B cell (primary cell): ENCODE measurements at regions not wholly inside any gene's neighbourhood (a gene's known extent, or its start where the extent isn't known, plus 50 kb on each side); places are given as distances from the start of the nearest gene placed in this dataset.

Source experiments
- ATAC-seq: fragments of 200-7000 bp; cut with Tn5 transposase; one replicate; pipeline ENCODE4 v1.10.0; 2021; ENCODE audit warnings: low read depth, mild to moderate bottlenecking, moderate number of reproducible peaks, moderate library complexity
- CTCF ChIA-PET: fragments of 350-600 bp; sonication (Branson Sonifier 250); formaldehyde crosslinking; loops from one replicate; lab custom pipeline; 2021; ENCODE audit warnings: antibody characterized with exemption, inconsistent platforms; lab: Charles Lee
- POLR2A ChIA-PET: fragments of 350-600 bp; sonication (Branson Sonifier 250); formaldehyde crosslinking; loops from one replicate; lab custom pipeline; 2021; ENCODE audit warnings: antibody characterized with exemption; lab: Charles Lee
- DNase-seq: peaks from one replicate; pipeline ENCODE4 v3.0.0; 2013
- H2AFZ ChIP-seq: 2 replicates; pipeline ENCODE4 v1.6.1; 2012; ENCODE audit warnings: mild to moderate bottlenecking, low read depth, low read length; ENCODE audit not compliant: insufficient read depth, poor library complexity, severe bottlenecking
- H3K27ac ChIP-seq, 2 donors: 1 replicate in 1 of 2; 2 replicates in 1 of 2; pipeline ENCODE4 v1.5.1; 2012 to 2013; ENCODE audit warnings: low read length in 2 of 2, mild to moderate bottlenecking in 2 of 2, moderate library complexity in 1 of 2
- H3K27me3 ChIP-seq, 4 experiments: fragments of 200-600 bp in 1 of 4; sonication (generic) in 1 of 4; replicated peaks in 1 of 4; 1 replicate in 2 of 4; 2 replicates in 2 of 4; pipeline versions ENCODE4 v1.6.1 to v1.7.0; 2013 to 2016; ENCODE audit warnings: low read length in 3 of 4, mild to moderate bottlenecking in 2 of 4, mixed read lengths in 1 of 4, moderate library complexity in 1 of 4; ENCODE audit not compliant: insufficient read depth in 4 of 4, control insufficient read depth in 3 of 4; ENCODE audit errors: control extremely low read depth in 1 of 4
- H3K36me3 ChIP-seq, 2 experiments: replicated peaks in 1 of 2; 1 replicate in 1 of 2; 2 replicates in 1 of 2; pipeline versions ENCODE4 v1.6.1 to v1.7.1; 2013; ENCODE audit warnings: low read length in 1 of 2; ENCODE audit not compliant: insufficient read depth in 2 of 2, control insufficient read depth in 1 of 2; ENCODE audit errors: control extremely low read depth in 1 of 2, extremely low read depth in 1 of 2
- H3K4me1 ChIP-seq, 2 donors: fragments of 200-600 bp in 1 of 2; sonication (generic) in 1 of 2; 1 replicate in 1 of 2; 2 replicates in 1 of 2; pipeline versions ENCODE4 v1.5.1 to v1.6.1; 2013 to 2017; ENCODE audit warnings: low read length in 2 of 2; ENCODE audit not compliant: control insufficient read depth in 2 of 2, insufficient read depth in 2 of 2
- H3K4me2 ChIP-seq: replicated peaks from 2 replicates; pipeline ENCODE3; 2012; ENCODE audit warnings: mild to moderate bottlenecking, low read depth, low read length; ENCODE audit not compliant: poor library complexity, severe bottlenecking
- H3K4me3 ChIP-seq, 5 experiments: fragments of 200-600 bp in 1 of 5; sonication (generic) in 1 of 5; 1 replicate in 3 of 5; 2 replicates in 2 of 5; pipeline versions ENCODE4 v1.5.1 to v1.7.0; 2011 to 2016; ENCODE audit warnings: low read length in 4 of 5, mild to moderate bottlenecking in 4 of 5, low read depth in 2 of 5, control low read depth in 1 of 5, moderate library complexity in 1 of 5; ENCODE audit not compliant: insufficient read depth in 1 of 5; ENCODE audit errors: control extremely low read depth in 1 of 5, extremely low read depth in 1 of 5
- H3K79me2 ChIP-seq: fragments of 200-600 bp; sonication (generic); one replicate; pipeline ENCODE4 v1.6.0; 2016; ENCODE audit warnings: low read length; ENCODE audit not compliant: control insufficient read depth, insufficient read depth
- H3K9ac ChIP-seq: fragments of 200-600 bp; sonication (generic); 2 replicates; pipeline ENCODE4 v1.6.1; 2017; ENCODE audit warnings: mild to moderate bottlenecking, low read length, moderate library complexity
- H3K9me3 ChIP-seq, 3 donors: one replicate each; pipeline versions ENCODE4 v1.6.1 to v1.7.1; 2013; ENCODE audit warnings: low read length in 2 of 3; ENCODE audit not compliant: control insufficient read depth in 2 of 3, insufficient read depth in 1 of 3; ENCODE audit errors: control extremely low read depth in 1 of 3
- H4K20me1 ChIP-seq: 2 replicates; pipeline ENCODE4 v1.6.0; 2012; ENCODE audit warnings: mild to moderate bottlenecking, low read length; ENCODE audit not compliant: insufficient read depth, control insufficient read depth, poor library complexity, severe bottlenecking
- H3K27ac Mint-ChIP-seq: one replicate; pipeline ENCODE4 v1.8.0; 2021; ENCODE audit warnings: mixed read lengths
- H3K27me3 Mint-ChIP-seq: one replicate; pipeline ENCODE4 v1.8.0; 2021; ENCODE audit warnings: mixed read lengths
- H3K4me1 Mint-ChIP-seq: one replicate; pipeline ENCODE4 v1.8.0; 2021; ENCODE audit warnings: mixed read lengths
- H3K4me3 Mint-ChIP-seq: one replicate; pipeline ENCODE4 v1.8.0; 2021; ENCODE audit warnings: mixed read lengths
- H3K9me3 Mint-ChIP-seq: one replicate; pipeline ENCODE4 v1.8.0; 2022; ENCODE audit warnings: mixed read lengths; ENCODE audit not compliant: insufficient read depth
- EZH2 ChIP-seq: IDR thresholded peaks from 2 replicates; pipeline ENCODE4 v1.6.1; 2012; ENCODE audit warnings: borderline replicate concordance, low read depth, mild to moderate bottlenecking, moderate library complexity, low read length; ENCODE audit not compliant: insufficient read depth, poor library complexity, severe bottlenecking
- WGBS: methylation state at CpG from one replicate; pipeline ENCODE4 v1.1.5; 2013; ENCODE audit warnings: missing lambda C conversion rate; ENCODE audit not compliant: insufficient coverage; 5-methylcytosine and 5-hydroxymethylcytosine counted together
- intact Hi-C: fragments of 100-400 bp; cut with micrococcal nuclease; formaldehyde crosslinking; loops from one replicate; pipeline ENCODE4 v1.10.0; 2022
- TF ChIP-seq, protein P1 (sequence below): fragments of 200-600 bp; IDR thresholded peaks from one replicate; pipeline ENCODE4 v1.8.0; 2022; ENCODE audit warnings: antibody characterized with exemption, mild to moderate bottlenecking

DNA sequence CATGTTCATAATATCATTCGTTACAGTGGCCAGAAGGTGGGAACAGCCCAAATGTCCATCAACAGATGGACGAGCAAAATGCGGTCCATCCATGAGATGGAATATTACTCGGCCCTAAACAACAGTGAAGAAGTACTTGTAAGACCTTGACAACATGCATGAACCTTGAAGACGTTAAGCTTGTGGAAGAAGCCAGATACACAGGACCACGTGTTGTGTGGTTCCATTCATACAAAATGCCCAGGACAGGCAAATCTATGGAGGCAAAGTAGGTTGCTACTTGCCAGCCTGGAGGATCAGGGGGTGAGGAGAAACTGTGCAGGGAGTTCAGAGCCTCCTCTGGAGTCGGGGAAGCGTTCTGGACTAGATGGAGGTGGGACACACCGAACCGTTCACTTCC, 207.1 kb downstream of the ERMARD start:
- Histone ChIP-seq H3K27me3 (peaks cover 0 to 25% (median 3%) of the 10 kb centered on the region in 4 experiments), H3K4me3 (no peak overlapping the region), H3K4me2 (peak overlapping the region; percentile 61), H3K36me3 (no peaks in the 10 kb centered on the region), H3K4me1 (peaks cover 24 to 26% of the 10 kb centered on the region in 2 donors), H2AFZ (no peak overlapping the region), H3K9ac (no peak overlapping the region), H3K79me2 (no peaks in the 10 kb centered on the region), H3K9me3 (peaks cover 0 to 4% (median 0%) of the 10 kb centered on the region in 3 donors), H4K20me1 (no peaks in the 10 kb centered on the region), H3K27ac (peak overlapping the region; percentile 70 to 81)
- no peaks in the 10 kb centered on the region for H3K9me3 Mint-ChIP-seq
- no peak for TF ChIP-seq EZH2
- TF ChIP-seq, protein P1, sequence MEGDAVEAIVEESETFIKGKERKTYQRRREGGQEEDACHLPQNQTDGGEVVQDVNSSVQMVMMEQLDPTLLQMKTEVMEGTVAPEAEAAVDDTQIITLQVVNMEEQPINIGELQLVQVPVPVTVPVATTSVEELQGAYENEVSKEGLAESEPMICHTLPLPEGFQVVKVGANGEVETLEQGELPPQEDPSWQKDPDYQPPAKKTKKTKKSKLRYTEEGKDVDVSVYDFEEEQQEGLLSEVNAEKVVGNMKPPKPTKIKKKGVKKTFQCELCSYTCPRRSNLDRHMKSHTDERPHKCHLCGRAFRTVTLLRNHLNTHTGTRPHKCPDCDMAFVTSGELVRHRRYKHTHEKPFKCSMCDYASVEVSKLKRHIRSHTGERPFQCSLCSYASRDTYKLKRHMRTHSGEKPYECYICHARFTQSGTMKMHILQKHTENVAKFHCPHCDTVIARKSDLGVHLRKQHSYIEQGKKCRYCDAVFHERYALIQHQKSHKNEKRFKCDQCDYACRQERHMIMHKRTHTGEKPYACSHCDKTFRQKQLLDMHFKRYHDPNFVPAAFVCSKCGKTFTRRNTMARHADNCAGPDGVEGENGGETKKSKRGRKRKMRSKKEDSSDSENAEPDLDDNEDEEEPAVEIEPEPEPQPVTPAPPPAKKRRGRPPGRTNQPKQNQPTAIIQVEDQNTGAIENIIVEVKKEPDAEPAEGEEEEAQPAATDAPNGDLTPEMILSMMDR: no peak
- intact Hi-C loops: loop anchor here (10.0 kb wide), 1 partner anchor 126 kb away; no protein-coding TSS in a partner anchor
- ChIA-PET POLR2A (no interaction called here), CTCF (no interaction called here)
- peak overlapping the region; percentile 1 for H3K4me3 Mint-ChIP-seq
- DNase-seq: no peak
- H3K4me1 Mint-ChIP-seq: peaks cover 26% of the 10 kb centered on the region
- peaks cover 10% of the 10 kb centered on the region for H3K27me3 Mint-ChIP-seq
- no peak for ATAC-seq
- H3K27ac Mint-ChIP-seq: peak overlapping the region; percentile 86
- WGBS: 95% methylated on average over 8 of the region's 10 CpGs

DNA sequence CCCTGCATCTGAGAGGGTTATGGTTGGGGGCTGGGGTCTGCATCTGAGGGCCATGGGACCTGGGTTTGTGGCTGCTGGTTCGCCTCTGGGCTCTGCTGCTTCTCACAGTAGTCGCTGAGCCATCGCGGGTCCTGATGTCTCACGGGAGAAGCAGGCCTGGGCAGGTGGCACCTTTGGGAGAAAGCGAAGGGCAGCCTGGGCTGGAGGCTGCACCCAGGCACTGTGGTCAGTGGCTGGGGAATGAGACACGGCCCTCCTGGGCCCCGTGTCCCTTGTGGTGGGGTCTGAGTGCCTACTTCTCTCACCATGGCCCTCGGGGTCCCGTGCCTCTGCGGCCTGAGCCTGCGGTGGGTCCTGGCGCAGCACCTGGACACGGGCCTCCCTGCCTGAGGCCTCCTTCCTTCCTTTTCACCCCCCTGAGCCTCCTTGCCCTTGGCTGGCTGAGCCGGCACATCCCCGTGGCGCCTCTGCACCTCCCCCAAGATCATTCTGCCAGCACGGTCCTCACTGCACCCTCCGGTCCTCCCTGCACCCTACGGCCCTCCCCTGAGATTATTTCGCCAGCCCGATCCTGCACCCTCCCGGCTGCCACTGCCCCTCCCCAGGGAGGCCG, 206.0 kb downstream of the ERMARD start:
- Histone ChIP-seq H3K4me3 (no peak overlapping the region), H3K4me2 (no peak overlapping the region), H3K27me3 (peaks cover 0 to 17% (median 2%) of the 10 kb centered on the region in 4 experiments), H3K9ac (no peak overlapping the region), H4K20me1 (no peaks in the 10 kb centered on the region), H3K36me3 (no peaks in the 10 kb centered on the region), H3K9me3 (no peaks in the 10 kb centered on the region), H3K79me2 (no peaks in the 10 kb centered on the region), H2AFZ (no peak overlapping the region), H3K27ac (no peak overlapping the region), H3K4me1 (peaks cover 24 to 26% of the 10 kb centered on the region in 2 donors)
- H3K27ac Mint-ChIP-seq: no peak overlapping the region
- ChIA-PET POLR2A (no interaction called here), CTCF (no interaction called here)
- no peaks in the 10 kb centered on the region for H3K9me3 Mint-ChIP-seq
- peaks cover 26% of the 10 kb centered on the region for H3K4me1 Mint-ChIP-seq
- H3K4me3 Mint-ChIP-seq: no peak overlapping the region
- ATAC-seq (no peak), DNase-seq (no peak)
- intact Hi-C loops: loop anchor here (10.0 kb wide), 1 partner anchor 127 kb away; no protein-coding TSS in a partner anchor
- TF ChIP-seq EZH2: no peak
- TF ChIP-seq, protein P1: no peak
- peaks cover 7% of the 10 kb centered on the region for H3K27me3 Mint-ChIP-seq
- WGBS: 57% methylated on average over 23 of the region's 24 CpGs
